HepG2 (cell line): ENCODE measurements at regions not wholly inside any gene's neighbourhood (a gene's known extent, or its start where the extent isn't known, plus 50 kb on each side); places are given as distances from the start of the nearest gene placed in this dataset.

Experiments
- ATAC-seq: fragments of 200-7000 bp; cut with Tn5 transposase; 3 replicates; pipeline ENCODE4 v1.9.1; 2020; ENCODE audit warnings: mild to moderate bottlenecking, moderate library complexity
- BruUV-seq: library from RNA; stranded (reverse); fragments of 400-500 nt; replicated peaks from 2 replicates; lab custom pipeline; 2021; lab: Mats Ljungman, UMichigan
- CTCF ChIA-PET: fragments of 300-600 bp; formaldehyde crosslinking; extraction: SDS; loops from one replicate; lab custom pipeline; 2021; ENCODE audit warnings: low total read pairs, inconsistent platforms, low intra/inter-chr PET ratio; lab: Yijun Ruan, JAX
- POLR2A ChIA-PET: fragments of 350-600 bp; sonication (Branson Sonifier 250); formaldehyde crosslinking; loops from one replicate; lab custom pipeline; 2020; ENCODE audit warnings: antibody characterized with exemption, inconsistent platforms; lab: Yijun Ruan, JAX
- DNase-seq: peaks from one replicate; pipeline ENCODE4 v3.0.0-alpha.2; 2015; ENCODE audit warnings: low spot score
- FAIRE-seq: peaks from 3 replicates; lab custom pipeline; 2011; peaks lifted over from hg19 to GRCh38; lab: Jason Lieb, UNC
- H2AFZ ChIP-seq: one replicate; pipeline ENCODE4 v1.6.1; 2011; ENCODE audit warnings: low read length, inconsistent platforms
- H3K27ac ChIP-seq: fragments of 300-600 bp; 3 replicates; pipeline ENCODE4 v1.8.0; 2011; ENCODE audit warnings: mixed run types, mild to moderate bottlenecking, mixed read lengths, low read length, inconsistent platforms; ENCODE audit not compliant: insufficient read depth; ENCODE audit errors: extremely low read length
- H3K27me3 ChIP-seq, 2 experiments: fragments of 200-600 bp in 1 of 2; 2 replicates in 1 of 2; 3 replicates in 1 of 2; pipeline versions ENCODE4 v1.6.0 to v1.8.0; 2011; ENCODE audit warnings: low read length in 2 of 2, mild to moderate bottlenecking in 2 of 2, moderate library complexity in 2 of 2, inconsistent platforms in 1 of 2; ENCODE audit not compliant: insufficient read depth in 2 of 2, control insufficient read depth in 1 of 2
- H3K36me3 ChIP-seq, 2 experiments: fragments of 200-600 bp in 1 of 2; replicated peaks in 1 of 2; 2 replicates in 1 of 2; 3 replicates in 1 of 2; pipeline versions ENCODE4 v1.5.1 to v1.8.0; 2011; ENCODE audit warnings: low read length in 2 of 2, inconsistent platforms in 1 of 2; ENCODE audit not compliant: insufficient read depth in 2 of 2, control insufficient read depth in 1 of 2
- H3K4me1 ChIP-seq: 2 replicates; pipeline ENCODE4 v1.5.1; 2012; ENCODE audit warnings: low read length, inconsistent platforms; ENCODE audit not compliant: insufficient read depth
- H3K4me2 ChIP-seq: 2 replicates; pipeline ENCODE4 v1.6.0; 2011; ENCODE audit warnings: low read depth, low read length, inconsistent platforms
- H3K4me3 ChIP-seq, 3 experiments: fragments of 200-600 bp in 1 of 3; sonication (generic), shearing (Covaris generic) in 1 of 3; replicated peaks in 1 of 3; 2 replicates each; pipeline ENCODE4 v1.5.1; 2011 to 2016; ENCODE audit warnings: low read length in 3 of 3, inconsistent platforms in 2 of 3, low read depth in 2 of 3, mild to moderate bottlenecking in 2 of 3, control low read depth in 1 of 3, mixed read lengths in 1 of 3; ENCODE audit not compliant: insufficient read depth in 1 of 3
- H3K79me2 ChIP-seq: one replicate; pipeline ENCODE4 v1.6.1; 2011; ENCODE audit warnings: low read length, inconsistent platforms; ENCODE audit not compliant: insufficient read depth
- H3K9ac ChIP-seq: 2 replicates; pipeline ENCODE4 v1.6.0; 2011; ENCODE audit warnings: mild to moderate bottlenecking, low read depth, low read length, inconsistent platforms; ENCODE audit not compliant: insufficient read depth
- H3K9me3 ChIP-seq: 2 replicates; pipeline ENCODE4 v1.5.1; 2012; ENCODE audit warnings: mild to moderate bottlenecking, low read length
- H4K20me1 ChIP-seq: 2 replicates; pipeline ENCODE4 v1.6.0; 2011; ENCODE audit warnings: inconsistent platforms, mild to moderate bottlenecking, low read length, moderate library complexity; ENCODE audit not compliant: insufficient read depth
- GZF1 ChIP-seq: sonication (generic); formaldehyde crosslinking; IDR thresholded peaks from 2 replicates; pipeline ENCODE4 v1.5.1; 2020; ENCODE audit warnings: mild to moderate bottlenecking, missing genetic modification reagents
- HOXA3 ChIP-seq: sonication (generic); formaldehyde crosslinking; IDR thresholded peaks from 2 replicates; pipeline ENCODE4 v1.5.0; 2020; ENCODE audit warnings: missing genetic modification reagents
- HOXA7 ChIP-seq: sonication (generic); formaldehyde crosslinking; IDR thresholded peaks from 2 replicates; pipeline ENCODE4 v1.8.1; 2022; ENCODE audit warnings: mild to moderate bottlenecking, missing genetic modification reagents, moderate library complexity
- NBN ChIP-seq: fragments of 450-650 bp; conservative IDR thresholded peaks from 2 replicates; pipeline ENCODE4 v1.6.1; 2017
- NFYC ChIP-seq: IDR thresholded peaks from 2 replicates; pipeline ENCODE4 v1.6.1; 2016; ENCODE audit warnings: missing genetic modification reagents, missing compliant biosample characterization
- POLR2G ChIP-seq: fragments of 200-400 bp; formaldehyde crosslinking; IDR thresholded peaks from 2 replicates; pipeline ENCODE4 v1.6.1; 2018; ENCODE audit warnings: mild to moderate bottlenecking, low read depth, low read length, moderate library complexity
- ZNF253 ChIP-seq: sonication (generic); formaldehyde crosslinking; IDR thresholded peaks from 2 replicates; pipeline ENCODE4 v1.8.0; 2022; ENCODE audit warnings: mild to moderate bottlenecking, missing genetic modification reagents, borderline replicate concordance
- ZNF720 ChIP-seq: sonication (generic); formaldehyde crosslinking; IDR thresholded peaks from 2 replicates; pipeline ENCODE4 v1.4.0; 2020; ENCODE audit warnings: missing genetic modification reagents
- in situ Hi-C: cut with HindIII; loops from 2 replicates; pipeline ENCODE4 v1.10.0; 2017; ENCODE audit warnings: low pct_unique_long_range_greater_than_20kb; ENCODE audit not compliant: extremely low pct_ligation_motif_present
- intact Hi-C: fragments of 100-400 bp; cut with micrococcal nuclease; formaldehyde crosslinking; loops from one replicate; pipeline ENCODE4 v1.10.0; 2022; ENCODE audit not compliant: unreplicated experiment
- TF ChIP-seq, protein P1 (sequence below): IDR thresholded peaks from 2 replicates; pipeline ENCODE4 v1.6.1; 2018; ENCODE audit warnings: missing genetic modification reagents, mild to moderate bottlenecking, missing compliant biosample characterization
- TF ChIP-seq, protein P2 (sequence below): sonication (generic); formaldehyde crosslinking; IDR thresholded peaks from 2 replicates; pipeline ENCODE4 v1.4.0; 2020; ENCODE audit warnings: mild to moderate bottlenecking, missing genetic modification reagents
- TF ChIP-seq, protein P3 (sequence below): sonication (generic); formaldehyde crosslinking; IDR thresholded peaks from 2 replicates; pipeline ENCODE4 v1.5.1; 2020; ENCODE audit warnings: mild to moderate bottlenecking, moderate library complexity, missing genetic modification reagents
- TF ChIP-seq, protein P4 (sequence below): sonication (generic); formaldehyde crosslinking; IDR thresholded peaks from 2 replicates; pipeline ENCODE4 v1.4.0; 2020; ENCODE audit warnings: missing genetic modification reagents

DNA sequence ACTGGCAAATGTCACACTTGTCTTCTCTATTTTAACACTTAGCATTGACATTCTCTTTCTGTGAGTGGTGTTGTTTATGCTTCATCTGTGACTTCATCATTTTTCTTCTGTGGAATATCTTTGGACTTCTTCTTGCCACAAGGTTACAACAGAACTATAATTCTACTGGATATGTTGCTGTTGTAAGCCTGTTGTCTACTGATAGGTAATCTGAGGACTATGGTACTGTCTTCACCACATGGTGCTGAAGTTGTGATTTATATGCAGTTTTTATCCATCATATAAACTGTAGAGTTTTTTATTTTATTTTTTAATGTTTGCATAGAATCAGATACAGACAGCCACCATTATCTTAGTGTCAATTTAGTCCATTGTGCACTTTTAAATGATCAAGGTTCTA, 622.2 kb upstream of the CNTN5 start:
- ATAC-seq = no peak
- H3K4me3 ChIP-seq = no peak overlapping the region
- no TSS peak for BruUV-seq
- CTCF ChIA-PET = no interaction called here
- no peaks in the 10 kb centered on the region for H3K79me2 ChIP-seq
- H3K4me1 ChIP-seq = no peaks in the 10 kb centered on the region
- H2AFZ ChIP-seq = no peak overlapping the region
- H3K27ac ChIP-seq = no peak overlapping the region
- no peak overlapping the region for H3K4me2 ChIP-seq
- in situ Hi-C loops (no loop called here), intact Hi-C loops (no loop called here)
- POLR2A ChIA-PET = no interaction called here
- no peak for DNase-seq
- H3K36me3 ChIP-seq = no peaks in the 10 kb centered on the region
- FAIRE-seq = no peak
- no peak overlapping the region for H3K9ac ChIP-seq
- H4K20me1 ChIP-seq = no peaks in the 10 kb centered on the region
- no peaks in the 10 kb centered on the region for H3K27me3 ChIP-seq
- H3K9me3 ChIP-seq = no peaks in the 10 kb centered on the region
- TF ChIP-seq HOXA3 (CRISPR knock-in tag) (no peak), ZNF720 (CRISPR knock-in tag) (no peak), ZNF253 (CRISPR knock-in tag) (no peak), NFYC (CRISPR knock-in tag) (no peak), GZF1 (CRISPR knock-in tag) (no peak), NBN (no peak), HOXA7 (CRISPR knock-in tag) (no peak), POLR2G (no peak)
- TF ChIP-seq, protein P1, sequence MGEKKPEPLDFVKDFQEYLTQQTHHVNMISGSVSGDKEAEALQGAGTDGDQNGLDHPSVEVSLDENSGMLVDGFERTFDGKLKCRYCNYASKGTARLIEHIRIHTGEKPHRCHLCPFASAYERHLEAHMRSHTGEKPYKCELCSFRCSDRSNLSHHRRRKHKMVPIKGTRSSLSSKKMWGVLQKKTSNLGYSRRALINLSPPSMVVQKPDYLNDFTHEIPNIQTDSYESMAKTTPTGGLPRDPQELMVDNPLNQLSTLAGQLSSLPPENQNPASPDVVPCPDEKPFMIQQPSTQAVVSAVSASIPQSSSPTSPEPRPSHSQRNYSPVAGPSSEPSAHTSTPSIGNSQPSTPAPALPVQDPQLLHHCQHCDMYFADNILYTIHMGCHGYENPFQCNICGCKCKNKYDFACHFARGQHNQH (CRISPR knock-in tag) = no peak
- TF ChIP-seq, protein P2, sequence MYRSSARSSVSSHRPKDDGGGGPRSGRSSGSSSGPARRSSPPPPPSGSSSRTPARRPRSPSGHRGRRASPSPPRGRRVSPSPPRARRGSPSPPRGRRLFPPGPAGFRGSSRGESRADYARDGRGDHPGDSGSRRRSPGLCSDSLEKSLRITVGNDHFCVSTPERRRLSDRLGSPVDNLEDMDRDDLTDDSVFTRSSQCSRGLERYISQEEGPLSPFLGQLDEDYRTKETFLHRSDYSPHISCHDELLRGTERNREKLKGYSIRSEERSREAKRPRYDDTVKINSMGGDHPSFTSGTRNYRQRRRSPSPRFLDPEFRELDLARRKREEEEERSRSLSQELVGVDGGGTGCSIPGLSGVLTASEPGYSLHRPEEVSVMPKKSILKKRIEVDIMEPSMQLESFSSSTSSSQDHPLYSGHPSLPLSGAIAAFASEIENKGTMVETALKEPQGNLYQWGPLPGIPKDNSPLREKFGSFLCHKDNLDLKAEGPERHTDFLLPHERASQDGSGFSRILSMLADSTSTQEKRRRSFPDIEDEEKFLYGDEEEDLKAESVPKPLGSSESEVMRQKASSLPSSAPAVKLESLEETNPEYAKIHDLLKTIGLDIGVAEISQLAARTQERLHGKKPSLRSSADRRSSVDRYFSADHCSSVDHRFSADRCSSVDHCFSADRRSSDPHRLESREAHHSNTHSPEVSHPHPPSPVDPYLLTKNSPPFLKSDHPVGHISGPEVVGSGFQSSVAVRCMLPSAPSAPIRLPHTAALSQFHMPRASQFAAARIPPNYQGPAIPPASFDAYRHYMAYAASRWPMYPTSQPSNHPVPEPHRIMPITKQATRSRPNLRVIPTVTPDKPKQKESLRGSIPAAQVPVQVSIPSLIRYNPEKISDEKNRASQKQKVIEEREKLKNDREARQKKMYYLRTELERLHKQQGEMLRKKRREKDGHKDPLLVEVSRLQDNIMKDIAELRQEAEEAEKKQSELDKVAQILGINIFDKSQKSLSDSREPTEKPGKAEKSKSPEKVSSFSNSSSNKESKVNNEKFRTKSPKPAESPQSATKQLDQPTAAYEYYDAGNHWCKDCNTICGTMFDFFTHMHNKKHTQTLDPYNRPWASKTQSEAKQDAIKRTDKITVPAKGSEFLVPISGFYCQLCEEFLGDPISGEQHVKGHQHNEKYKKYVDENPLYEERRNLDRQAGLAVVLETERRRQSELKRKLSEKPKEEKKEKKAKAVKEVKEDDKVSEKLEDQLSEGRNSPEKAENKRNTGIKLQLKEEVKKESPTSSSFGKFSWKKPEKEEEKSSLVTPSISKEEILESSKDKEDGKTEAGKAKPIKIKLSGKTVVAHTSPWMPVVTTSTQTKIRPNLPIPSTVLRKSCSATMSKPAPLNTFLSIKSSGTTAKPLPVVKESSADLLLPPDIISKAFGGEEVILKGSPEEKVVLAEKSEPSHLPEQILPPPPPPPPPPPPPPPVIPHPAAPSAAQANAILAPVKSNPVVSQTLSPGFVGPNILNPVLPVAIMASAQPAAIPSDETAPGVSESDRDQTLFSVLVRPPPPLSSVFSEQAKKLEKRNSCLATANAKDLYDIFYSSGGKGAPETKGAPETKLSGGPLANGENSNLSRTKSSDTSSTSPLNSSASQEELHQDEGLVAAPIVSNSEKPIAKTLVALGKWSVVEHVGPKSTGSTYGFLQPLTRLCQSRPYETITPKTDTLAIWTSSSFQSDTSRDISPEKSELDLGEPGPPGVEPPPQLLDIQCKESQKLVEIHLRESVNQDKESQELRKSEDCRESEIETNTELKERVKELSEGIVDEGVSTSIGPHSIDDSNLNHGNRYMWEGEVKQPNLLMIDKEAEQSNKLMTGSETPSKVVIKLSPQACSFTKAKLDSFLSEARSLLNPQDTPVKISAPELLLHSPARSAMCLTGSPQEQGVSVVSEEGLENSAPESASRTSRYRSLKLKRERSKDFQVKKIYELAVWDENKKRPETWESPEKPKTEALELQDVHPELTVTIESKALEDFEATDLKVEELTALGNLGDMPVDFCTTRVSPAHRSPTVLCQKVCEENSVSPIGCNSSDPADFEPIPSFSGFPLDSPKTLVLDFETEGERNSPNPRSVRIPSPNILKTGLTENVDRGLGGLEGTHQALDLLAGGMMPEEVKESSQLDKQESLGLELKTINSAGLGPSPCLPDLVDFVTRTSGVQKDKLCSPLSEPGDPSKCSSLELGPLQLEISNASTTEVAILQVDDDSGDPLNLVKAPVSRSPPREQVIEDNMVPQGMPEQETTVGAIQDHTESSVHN (CRISPR knock-in tag) = no peak
- TF ChIP-seq, protein P3, sequence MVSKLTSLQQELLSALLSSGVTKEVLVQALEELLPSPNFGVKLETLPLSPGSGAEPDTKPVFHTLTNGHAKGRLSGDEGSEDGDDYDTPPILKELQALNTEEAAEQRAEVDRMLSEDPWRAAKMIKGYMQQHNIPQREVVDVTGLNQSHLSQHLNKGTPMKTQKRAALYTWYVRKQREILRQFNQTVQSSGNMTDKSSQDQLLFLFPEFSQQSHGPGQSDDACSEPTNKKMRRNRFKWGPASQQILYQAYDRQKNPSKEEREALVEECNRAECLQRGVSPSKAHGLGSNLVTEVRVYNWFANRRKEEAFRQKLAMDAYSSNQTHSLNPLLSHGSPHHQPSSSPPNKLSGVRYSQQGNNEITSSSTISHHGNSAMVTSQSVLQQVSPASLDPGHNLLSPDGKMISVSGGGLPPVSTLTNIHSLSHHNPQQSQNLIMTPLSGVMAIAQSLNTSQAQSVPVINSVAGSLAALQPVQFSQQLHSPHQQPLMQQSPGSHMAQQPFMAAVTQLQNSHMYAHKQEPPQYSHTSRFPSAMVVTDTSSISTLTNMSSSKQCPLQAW (CRISPR knock-in tag) = no peak
- TF ChIP-seq, protein P4, sequence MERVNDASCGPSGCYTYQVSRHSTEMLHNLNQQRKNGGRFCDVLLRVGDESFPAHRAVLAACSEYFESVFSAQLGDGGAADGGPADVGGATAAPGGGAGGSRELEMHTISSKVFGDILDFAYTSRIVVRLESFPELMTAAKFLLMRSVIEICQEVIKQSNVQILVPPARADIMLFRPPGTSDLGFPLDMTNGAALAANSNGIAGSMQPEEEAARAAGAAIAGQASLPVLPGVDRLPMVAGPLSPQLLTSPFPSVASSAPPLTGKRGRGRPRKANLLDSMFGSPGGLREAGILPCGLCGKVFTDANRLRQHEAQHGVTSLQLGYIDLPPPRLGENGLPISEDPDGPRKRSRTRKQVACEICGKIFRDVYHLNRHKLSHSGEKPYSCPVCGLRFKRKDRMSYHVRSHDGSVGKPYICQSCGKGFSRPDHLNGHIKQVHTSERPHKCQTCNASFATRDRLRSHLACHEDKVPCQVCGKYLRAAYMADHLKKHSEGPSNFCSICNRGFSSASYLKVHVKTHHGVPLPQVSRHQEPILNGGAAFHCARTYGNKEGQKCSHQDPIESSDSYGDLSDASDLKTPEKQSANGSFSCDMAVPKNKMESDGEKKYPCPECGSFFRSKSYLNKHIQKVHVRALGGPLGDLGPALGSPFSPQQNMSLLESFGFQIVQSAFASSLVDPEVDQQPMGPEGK (CRISPR knock-in tag) = no peak
